VCaP (cell line): ENCODE measurements at regions not wholly inside any gene's neighbourhood (a gene's known extent, or its start where the extent isn't known, plus 50 kb on each side); places are given as distances from the start of the nearest gene placed in this dataset.

Source experiments
- H3K27ac ChIP-seq: fragments of 450-650 bp; 2 replicates; pipeline ENCODE4 v1.5.1; 2017
- CTCF ChIP-seq: fragments of 450-650 bp; conservative IDR thresholded peaks from 2 replicates; pipeline ENCODE4 v1.5.1; 2017; ENCODE audit warnings: mild to moderate bottlenecking, moderate library complexity

GRCh38 chr13:105273665-105274222 lies 1261.7 kb downstream of the EFNB2 start:
- no peak overlapping the region for H3K27ac ChIP-seq
- TF ChIP-seq CTCF: no peak

GRCh38 chr13:105272660-105273631 lies 1262.5 kb downstream of the EFNB2 start:
- TF ChIP-seq CTCF: no peak

GRCh38 chr13:105266615-105267014 lies 1268.8 kb downstream of the EFNB2 start:
- no peak for TF ChIP-seq CTCF
- no peak overlapping the region for H3K27ac ChIP-seq

More at GRCh38 chr13:105272660-105273631, 1262.5 kb downstream of the EFNB2 start:
- no peak overlapping the region for H3K27ac ChIP-seq

- TF ChIP-seq CTCF: no peak
- H3K27ac ChIP-seq: no peak overlapping the region
Observed at GRCh38 chr13:105262579-105262978, 1272.9 kb downstream of the EFNB2 start.

GRCh38 chr13:105259426-105259825 lies 1276.0 kb downstream of the EFNB2 start:
- TF ChIP-seq CTCF: no peak

GRCh38 chr13:105255472-105255871 lies 1280.0 kb downstream of the EFNB2 start:
- TF ChIP-seq CTCF: no peak
- peak overlapping the region; percentile 23 for H3K27ac ChIP-seq

More at GRCh38 chr13:105259426-105259825, 1276.0 kb downstream of the EFNB2 start:
- no peak overlapping the region for H3K27ac ChIP-seq

- H3K27ac ChIP-seq: no peak overlapping the region
- no peak for TF ChIP-seq CTCF
Observed at GRCh38 chr13:105251293-105251692, 1284.2 kb downstream of the EFNB2 start.
